ENCODE measurements at regions not wholly inside any gene's neighbourhood (a gene's known extent, or its start where the extent isn't known, plus 50 kb on each side); places are given as distances from the start of the nearest gene placed in this dataset.

DNA sequence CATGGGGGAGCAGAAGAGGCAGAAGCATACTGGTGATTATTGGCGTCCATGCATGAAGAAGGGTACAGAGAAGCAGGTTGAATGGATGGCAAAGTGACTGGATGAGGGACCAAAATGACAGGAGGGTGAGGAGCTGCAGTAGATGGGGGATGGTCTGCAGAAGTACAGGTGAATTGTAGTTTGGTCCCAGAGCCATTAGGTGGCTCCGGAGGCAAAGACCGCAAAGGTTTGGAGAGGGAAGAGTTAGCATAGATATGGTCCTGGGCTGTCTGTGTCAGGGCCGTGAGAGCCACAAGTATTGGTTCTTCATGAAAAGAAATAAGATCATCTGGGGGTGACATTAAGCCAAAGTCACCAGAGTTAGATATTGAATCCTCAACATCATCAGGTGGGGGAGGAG is 59.0 kb upstream of the ZNF726 start:
- peak; percentile 30 for DNase-seq

DNA sequence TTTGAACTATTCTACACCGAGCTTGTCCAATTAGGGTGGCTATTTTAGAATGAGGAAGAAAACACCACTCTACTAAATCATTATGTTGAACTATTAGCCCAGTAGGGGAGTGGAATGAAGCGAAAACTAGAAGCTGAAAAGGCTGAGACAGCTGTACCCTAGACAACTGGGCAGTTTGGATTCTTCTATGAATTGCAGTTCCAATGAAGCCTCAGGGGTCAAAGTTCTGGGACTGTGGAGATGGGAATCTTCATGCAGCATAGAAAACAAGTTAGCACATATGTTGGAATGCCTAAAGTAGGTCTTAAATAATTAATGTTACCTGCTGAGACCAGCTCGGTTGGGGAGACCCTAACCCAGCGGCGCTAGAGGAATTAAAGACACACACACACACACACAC is 62.7 kb upstream of the ZNF726 start:
- DNase-seq: no peak

DNA sequence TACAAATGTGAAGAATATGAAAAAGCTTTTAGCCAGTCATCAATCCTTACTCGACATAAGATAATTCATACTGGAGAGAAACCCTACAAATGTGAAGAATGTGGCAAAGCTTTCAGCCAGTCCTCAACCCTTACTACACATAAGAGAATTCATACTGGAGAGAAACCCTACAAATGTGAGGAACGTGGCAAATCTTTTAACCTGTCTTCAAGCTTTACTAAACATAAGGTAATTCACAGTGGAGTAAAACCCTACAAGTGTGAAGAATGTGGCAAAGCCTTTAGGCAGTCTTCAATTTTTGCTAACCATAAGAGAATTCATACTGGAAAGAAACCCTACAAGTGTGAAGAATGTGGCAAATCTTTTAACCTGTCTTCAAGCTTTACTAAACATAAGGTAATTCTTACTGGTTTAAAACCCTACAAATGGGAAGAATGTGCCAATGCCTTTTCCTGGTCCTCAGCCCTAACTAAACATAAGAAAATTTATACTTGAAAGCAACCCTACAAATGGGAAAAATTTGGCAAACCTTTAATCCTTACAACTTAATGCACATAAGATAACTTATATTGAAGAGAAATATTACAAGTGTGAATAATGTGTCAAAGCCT is 74.1 kb upstream of the ZNF681 start:
- no peak for DNase-seq

DNA sequence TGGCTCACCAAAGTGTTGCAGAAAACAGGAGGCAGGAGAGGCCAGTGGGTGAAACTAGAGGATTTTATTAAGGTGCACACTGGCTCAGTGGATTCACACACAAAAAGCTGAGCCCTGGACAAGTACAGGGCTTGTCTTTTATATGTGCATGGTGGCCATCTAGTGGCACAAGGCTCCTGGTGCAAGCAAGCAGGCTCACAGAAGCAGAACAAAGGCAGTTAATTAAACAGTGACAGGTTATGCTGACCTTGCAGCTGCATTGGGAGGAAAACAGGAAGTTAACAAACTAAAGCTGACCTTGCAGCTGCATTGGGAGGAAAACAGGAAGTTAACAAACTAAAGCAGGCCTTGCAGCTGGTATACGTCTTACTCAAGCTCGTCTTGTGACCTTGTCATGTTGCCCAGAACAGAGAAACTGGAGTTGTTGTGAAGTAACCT is 65.3 kb upstream of the ZNF681 start:
- peak; percentile 96 for DNase-seq

DNA sequence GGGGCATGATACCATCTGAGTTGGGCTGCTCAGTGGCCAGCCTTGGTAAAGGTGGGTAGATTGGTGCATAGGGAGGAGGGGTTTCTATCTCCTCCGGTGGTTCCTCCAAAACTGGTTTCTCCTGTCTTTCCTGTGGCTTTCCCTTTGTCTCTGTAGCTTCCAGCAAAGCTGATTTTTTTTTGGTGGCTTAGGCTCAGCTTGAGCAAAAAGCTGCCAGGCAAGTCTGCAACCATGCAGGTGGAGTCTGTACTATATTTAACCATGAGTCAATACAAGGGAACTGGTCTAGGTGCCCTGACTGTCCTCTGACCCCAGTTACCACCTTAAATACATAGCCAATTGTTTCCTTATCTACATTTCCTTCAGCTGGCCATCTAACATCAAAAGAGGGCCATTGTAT is 64.0 kb upstream of the ZNF681 start:
- DNase-seq: peak; percentile 32

DNA sequence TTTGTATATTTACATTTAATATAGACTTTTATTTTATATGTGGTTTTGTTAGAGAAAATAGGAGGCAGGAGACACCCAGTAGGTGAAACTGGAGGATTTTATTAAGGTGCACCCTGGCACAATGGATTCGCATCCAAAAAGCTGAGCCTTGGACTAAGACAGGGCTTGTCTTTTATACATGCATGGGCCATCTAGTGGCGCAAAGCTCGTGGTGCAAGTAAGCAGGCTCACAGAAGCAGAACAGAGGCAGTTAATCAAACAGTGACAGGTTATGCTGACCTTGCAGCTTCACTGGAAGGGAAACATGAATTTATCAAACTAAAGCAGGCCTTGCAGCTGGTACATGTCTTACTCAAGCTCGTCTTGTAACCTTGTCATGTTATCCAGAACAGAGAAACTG is 58.8 kb upstream of the ZNF681 start:
- DNase-seq: peak; percentile 83

DNA sequence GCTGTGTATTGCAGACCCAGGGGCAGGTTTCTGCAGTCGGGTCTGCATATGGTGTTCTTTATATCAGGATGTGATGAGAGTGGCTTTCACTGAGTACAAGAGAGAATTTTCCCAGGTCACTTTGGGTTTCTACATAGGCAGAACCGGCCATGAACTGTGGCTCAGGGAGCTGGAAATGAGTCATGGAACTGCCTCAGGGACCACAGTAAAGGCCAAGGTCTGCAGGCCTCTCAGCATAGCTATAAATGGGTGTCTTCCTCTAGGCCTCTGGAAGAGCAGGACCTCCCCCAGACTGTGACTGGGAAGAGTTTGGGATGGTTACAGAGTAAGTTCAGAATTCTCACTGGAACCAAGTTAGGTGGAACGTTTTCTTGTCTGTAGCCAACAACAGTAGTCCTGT is 51.8 kb upstream of the ZNF681 start:
- no peak for DNase-seq

Data from RPMI8226 (cell line).